H1 (cell line): ENCODE measurements at regions not wholly inside any gene's neighbourhood (a gene's known extent, or its start where the extent isn't known, plus 50 kb on each side); places are given as distances from the start of the nearest gene placed in this dataset.

ENCODE experiments used
- CREB1 ChIP-seq: IDR thresholded peaks from 2 replicates; pipeline ENCODE4 v1.6.1; 2012; ENCODE audit warnings: inconsistent platforms
- TF ChIP-seq, protein P1 (sequence below), 3 experiments: IDR thresholded peaks; 1 replicate in 2 of 3; 2 replicates in 1 of 3; pipeline versions ENCODE4 v1.5.1 to v1.6.1; 2011; ENCODE audit warnings: low read length in 3 of 3, mild to moderate bottlenecking in 3 of 3, inconsistent platforms in 2 of 3, low read depth in 1 of 3, moderate library complexity in 1 of 3; ENCODE audit not compliant: insufficient read depth in 1 of 3; ENCODE audit errors: control extremely low read depth in 1 of 3
- TF ChIP-seq, protein P2 (sequence below): IDR thresholded peaks from 2 replicates; pipeline ENCODE4 v1.6.1; 2012; ENCODE audit warnings: inconsistent platforms

DNA sequence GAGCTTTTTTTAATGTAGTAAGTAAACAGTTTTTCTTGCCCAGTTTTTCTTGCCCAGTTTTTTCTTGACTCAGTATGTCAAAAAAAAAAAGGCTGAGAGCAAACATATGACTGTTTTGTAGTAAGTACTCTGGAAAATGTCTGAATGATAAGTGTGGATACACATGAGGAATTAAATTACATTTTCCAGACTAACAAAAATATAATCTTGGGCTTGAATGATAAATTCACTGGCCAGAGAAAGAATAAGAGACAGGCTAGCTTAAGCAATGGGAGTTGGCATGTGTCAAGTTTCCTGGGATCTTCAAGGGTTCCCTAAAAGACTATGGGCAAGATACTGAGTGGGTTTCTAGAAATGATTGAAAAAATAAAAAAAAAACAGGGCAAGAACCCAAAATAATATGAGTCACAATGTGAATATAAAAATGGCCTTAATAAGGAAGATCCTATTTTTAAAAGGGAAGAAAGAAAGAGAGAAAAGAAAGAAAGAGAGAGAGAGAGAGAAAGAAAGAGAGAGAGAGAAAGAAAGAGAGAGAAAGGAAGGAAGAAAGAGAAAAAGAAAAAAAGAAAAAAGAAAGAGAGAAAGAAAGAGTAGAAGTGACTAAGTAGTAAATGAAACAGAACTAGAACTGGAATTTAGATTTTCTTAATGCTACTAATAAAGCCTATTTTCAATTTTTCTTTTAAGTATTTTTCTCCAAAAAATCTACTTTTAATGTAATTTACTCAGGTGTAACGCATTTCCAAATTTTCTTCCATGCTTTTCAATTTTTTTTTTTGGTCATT lies 60.2 kb downstream of the TFPI2 start:
- no peak for TF ChIP-seq CREB1
- TF ChIP-seq, protein P1, sequence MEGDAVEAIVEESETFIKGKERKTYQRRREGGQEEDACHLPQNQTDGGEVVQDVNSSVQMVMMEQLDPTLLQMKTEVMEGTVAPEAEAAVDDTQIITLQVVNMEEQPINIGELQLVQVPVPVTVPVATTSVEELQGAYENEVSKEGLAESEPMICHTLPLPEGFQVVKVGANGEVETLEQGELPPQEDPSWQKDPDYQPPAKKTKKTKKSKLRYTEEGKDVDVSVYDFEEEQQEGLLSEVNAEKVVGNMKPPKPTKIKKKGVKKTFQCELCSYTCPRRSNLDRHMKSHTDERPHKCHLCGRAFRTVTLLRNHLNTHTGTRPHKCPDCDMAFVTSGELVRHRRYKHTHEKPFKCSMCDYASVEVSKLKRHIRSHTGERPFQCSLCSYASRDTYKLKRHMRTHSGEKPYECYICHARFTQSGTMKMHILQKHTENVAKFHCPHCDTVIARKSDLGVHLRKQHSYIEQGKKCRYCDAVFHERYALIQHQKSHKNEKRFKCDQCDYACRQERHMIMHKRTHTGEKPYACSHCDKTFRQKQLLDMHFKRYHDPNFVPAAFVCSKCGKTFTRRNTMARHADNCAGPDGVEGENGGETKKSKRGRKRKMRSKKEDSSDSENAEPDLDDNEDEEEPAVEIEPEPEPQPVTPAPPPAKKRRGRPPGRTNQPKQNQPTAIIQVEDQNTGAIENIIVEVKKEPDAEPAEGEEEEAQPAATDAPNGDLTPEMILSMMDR (IDR thresholded peaks at IDR 0.05; ENCODE audit: control extremely low read depth in 1 of 3, insufficient read depth in 1 of 3, low read depth in 1 of 3, low read length in 3 of 3): no peak
- TF ChIP-seq, protein P2, sequence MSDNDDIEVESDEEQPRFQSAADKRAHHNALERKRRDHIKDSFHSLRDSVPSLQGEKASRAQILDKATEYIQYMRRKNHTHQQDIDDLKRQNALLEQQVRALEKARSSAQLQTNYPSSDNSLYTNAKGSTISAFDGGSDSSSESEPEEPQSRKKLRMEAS: no peak
